Caco-2 (cell line): ENCODE measurements at regions not wholly inside any gene's neighbourhood (a gene's known extent, or its start where the extent isn't known, plus 50 kb on each side); places are given as distances from the start of the nearest gene placed in this dataset.

Source experiments
- BruUV-seq: library from RNA; stranded (reverse); fragments of 400-500 nt; replicated peaks from 2 replicates; lab custom pipeline; 2021; lab: Mats Ljungman, UMichigan
- CTCF ChIA-PET: fragments of 300-600 bp; sonication (Branson Sonifier 250); formaldehyde crosslinking; loops from one replicate; lab custom pipeline; 2022; ENCODE audit warnings: antibody characterized with exemption; lab: Charles Lee
- POLR2A ChIA-PET: fragments of 300-600 bp; sonication (Branson Sonifier 250); formaldehyde crosslinking; loops from one replicate; lab custom pipeline; 2022; ENCODE audit warnings: antibody characterized with exemption; lab: Charles Lee
- DNase-seq, 2 experiments: peaks; one replicate each; pipeline versions ENCODE4 v3.0.0 to v3.0.0-alpha.2; 2020 to 2022
- H3K27me3 ChIP-seq: replicated peaks from 2 replicates; pipeline ENCODE4 v1.6.0; 2011; ENCODE audit warnings: low read length; ENCODE audit not compliant: control insufficient read depth, insufficient read depth
- H3K36me3 ChIP-seq: 2 replicates; pipeline ENCODE4 v1.5.1; 2011; ENCODE audit warnings: low read length; ENCODE audit not compliant: control insufficient read depth, insufficient read depth
- H3K4me1 ChIP-seq: fragments of 250-450 bp; sonication (Bioruptor Pico); 2 replicates; pipeline ENCODE4 v1.5.1; 2020; ENCODE audit warnings: mild to moderate bottlenecking
- H3K4me3 ChIP-seq: 2 replicates; pipeline ENCODE4 v1.5.1; 2011; ENCODE audit warnings: low read depth, mild to moderate bottlenecking, control low read depth, low read length
- H3K9me3 ChIP-seq: fragments of 250-450 bp; sonication (Bioruptor Pico); 2 replicates; pipeline ENCODE4 v1.5.1; 2020; ENCODE audit warnings: mild to moderate bottlenecking, moderate library complexity
- H3K27ac Mint-ChIP-seq: one replicate; pipeline ENCODE4 v1.8.0; 2022; ENCODE audit warnings: mixed read lengths; ENCODE audit not compliant: unreplicated experiment
- H3K27me3 Mint-ChIP-seq: one replicate; pipeline ENCODE4 v1.8.0; 2022; ENCODE audit warnings: mixed read lengths; ENCODE audit not compliant: insufficient read depth, unreplicated experiment
- H3K36me3 Mint-ChIP-seq: one replicate; pipeline ENCODE4 v1.8.0; 2022; ENCODE audit warnings: mild to moderate bottlenecking, mixed read lengths; ENCODE audit not compliant: insufficient read depth, unreplicated experiment
- H3K4me1 Mint-ChIP-seq: one replicate; pipeline ENCODE4 v1.8.0; 2022; ENCODE audit warnings: low read depth, mixed read lengths; ENCODE audit not compliant: unreplicated experiment
- H3K4me3 Mint-ChIP-seq: one replicate; pipeline ENCODE4 v1.8.0; 2022; ENCODE audit warnings: mild to moderate bottlenecking, moderate library complexity, mixed read lengths; ENCODE audit not compliant: unreplicated experiment
- H3K9me3 Mint-ChIP-seq: one replicate; pipeline ENCODE4 v1.8.0; 2022; ENCODE audit warnings: mixed read lengths; ENCODE audit not compliant: unreplicated experiment
- CTCF ChIP-seq, 2 experiments: fragments of 200-600 bp in 1 of 2; IDR thresholded peaks; 1 replicate in 1 of 2; 2 replicates in 1 of 2; pipeline versions ENCODE4 v1.5.1 to v1.8.0; 2011 to 2022; ENCODE audit warnings: antibody characterized with exemption in 1 of 2, control low read depth in 1 of 2, inconsistent platforms in 1 of 2, low read depth in 1 of 2, low read length in 1 of 2, mild to moderate bottlenecking in 1 of 2, moderate library complexity in 1 of 2; ENCODE audit not compliant: insufficient read depth in 1 of 2, severe bottlenecking in 1 of 2, unreplicated experiment in 1 of 2
- intact Hi-C: fragments of 100-400 bp; cut with micrococcal nuclease; formaldehyde crosslinking; loops from one replicate; pipeline ENCODE4 v1.10.0; 2022; ENCODE audit not compliant: unreplicated experiment

GRCh38 chr4:154999950-155000578 lies 208.4 kb upstream of the NPY2R start:
- Mint-ChIP-seq H3K27me3 (peaks cover 8% of the 10 kb centered on the region), H3K36me3 (no peaks in the 10 kb centered on the region), H3K27ac (no peak overlapping the region), H3K9me3 (no peaks in the 10 kb centered on the region), H3K4me3 (no peak overlapping the region), H3K4me1 (no peaks in the 10 kb centered on the region)
- BruUV-seq: no TSS peak
- CTCF ChIA-PET: no interaction called here
- Histone ChIP-seq H3K4me3 (no peak overlapping the region), H3K27me3 (no peaks in the 10 kb centered on the region), H3K4me1 (no peaks in the 10 kb centered on the region), H3K36me3 (no peaks in the 10 kb centered on the region), H3K9me3 (no peaks in the 10 kb centered on the region)
- POLR2A ChIA-PET: no interaction called here
- DNase-seq: no peak
- TF ChIP-seq CTCF (IDR thresholded peaks at IDR 0.05; ENCODE audit: insufficient read depth in 1 of 2, low read depth in 1 of 2, low read length in 1 of 2, severe bottlenecking in 1 of 2, unreplicated experiment in 1 of 2): no peak
- intact Hi-C loops: no loop called here

- Mint-ChIP-seq H3K36me3 (no peaks in the 10 kb centered on the region), H3K4me3 (no peak overlapping the region), H3K9me3 (no peaks in the 10 kb centered on the region), H3K27ac (no peak overlapping the region), H3K27me3 (peaks cover 8% of the 10 kb centered on the region), H3K4me1 (no peaks in the 10 kb centered on the region)
- ChIA-PET POLR2A (no interaction called here), CTCF (no interaction called here)
- H3K9me3 ChIP-seq: no peaks in the 10 kb centered on the region
- no peak for TF ChIP-seq CTCF (IDR thresholded peaks at IDR 0.05; ENCODE audit: insufficient read depth in 1 of 2, low read depth in 1 of 2, low read length in 1 of 2, severe bottlenecking in 1 of 2, unreplicated experiment in 1 of 2)
- intact Hi-C loops: no loop called here
- no TSS peak for BruUV-seq
- no peaks in the 10 kb centered on the region for H3K27me3 ChIP-seq
- no peak for DNase-seq
- no peak overlapping the region for H3K4me3 ChIP-seq
- no peaks in the 10 kb centered on the region for H3K36me3 ChIP-seq
- no peaks in the 10 kb centered on the region for H3K4me1 ChIP-seq
These were observed 207.2 kb upstream of the NPY2R start for GRCh38 chr4:155001251-155001650.

DNA sequence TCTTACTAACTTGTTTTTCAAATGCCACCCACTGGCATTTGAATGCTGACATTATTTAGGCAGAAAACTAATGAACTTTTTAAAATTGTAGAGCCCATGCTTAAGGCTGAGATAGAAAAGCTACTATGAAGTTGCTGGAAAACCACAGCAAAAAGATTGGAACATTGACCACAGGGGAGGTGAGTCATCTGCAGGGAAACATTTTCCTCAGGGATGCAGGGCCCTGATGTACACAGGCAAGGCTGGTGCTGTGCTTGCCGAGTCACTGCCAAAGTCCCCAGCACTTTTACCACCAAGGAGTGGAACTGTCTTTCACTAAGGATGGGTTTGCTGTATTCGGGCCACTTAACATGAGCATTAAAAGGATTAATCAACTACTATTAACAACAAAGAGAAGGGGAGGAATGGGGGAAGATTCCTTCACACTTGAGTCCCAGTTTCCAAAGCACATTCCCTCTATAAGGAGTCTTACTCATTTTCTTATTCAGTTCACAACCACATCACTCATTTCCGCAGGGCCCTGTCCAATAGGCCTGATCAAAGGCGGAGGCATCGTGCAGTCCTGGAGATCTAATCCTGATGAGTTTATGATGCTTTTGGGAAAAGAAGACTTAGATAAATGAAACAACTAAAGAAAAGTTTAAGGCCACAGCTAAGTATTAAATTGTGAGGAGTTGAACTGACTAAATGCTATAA lies 202.9 kb upstream of the NPY2R start:
- ChIA-PET CTCF (no interaction called here), POLR2A (no interaction called here)
- intact Hi-C loops: no loop called here
- Mint-ChIP-seq H3K4me1 (no peaks in the 10 kb centered on the region), H3K27me3 (peaks cover 9% of the 10 kb centered on the region), H3K27ac (no peak overlapping the region), H3K36me3 (no peaks in the 10 kb centered on the region), H3K4me3 (no peak overlapping the region), H3K9me3 (peaks cover 10% of the 10 kb centered on the region)
- no TSS peak for BruUV-seq
- Histone ChIP-seq H3K9me3 (no peaks in the 10 kb centered on the region), H3K27me3 (no peaks in the 10 kb centered on the region), H3K4me3 (no peak overlapping the region), H3K4me1 (no peaks in the 10 kb centered on the region), H3K36me3 (no peaks in the 10 kb centered on the region)
- DNase-seq: no peak
- no peak for TF ChIP-seq CTCF (IDR thresholded peaks at IDR 0.05; ENCODE audit: insufficient read depth in 1 of 2, low read depth in 1 of 2, low read length in 1 of 2, severe bottlenecking in 1 of 2, unreplicated experiment in 1 of 2)
